Trophoblast cell (in vitro differentiated cells and primary cell): ENCODE measurements at regions not wholly inside any gene's neighbourhood (a gene's known extent, or its start where the extent isn't known, plus 50 kb on each side); places are given as distances from the start of the nearest gene placed in this dataset.

Experiments used
- DNase-seq, 2 donors: peaks; one replicate each; pipeline ENCODE4 v3.0.0-alpha.2; 2016
- H2AFZ ChIP-seq: 2 replicates; pipeline ENCODE4 v1.6.1; 2013; ENCODE audit warnings: low read length, moderate library complexity, mild to moderate bottlenecking; ENCODE audit not compliant: insufficient read depth, poor library complexity
- H2AK5ac ChIP-seq: 2 replicates; pipeline ENCODE4 v1.6.1; 2013; ENCODE audit warnings: mild to moderate bottlenecking, low read length
- H2BK120ac ChIP-seq: 2 replicates; pipeline ENCODE4 v1.6.1; 2013; ENCODE audit warnings: low read length, mild to moderate bottlenecking, moderate library complexity; ENCODE audit not compliant: insufficient read depth, poor library complexity
- H2BK12ac ChIP-seq: 2 replicates; pipeline ENCODE4 v1.6.1; 2013; ENCODE audit warnings: mild to moderate bottlenecking, low read length, moderate library complexity
- H2BK5ac ChIP-seq: 2 replicates; pipeline ENCODE4 v1.6.1; 2013; ENCODE audit warnings: low read length, low read depth, moderate library complexity, mild to moderate bottlenecking; ENCODE audit not compliant: poor library complexity
- H3K14ac ChIP-seq: 2 replicates; pipeline ENCODE4 v1.6.1; 2013; ENCODE audit warnings: mild to moderate bottlenecking, low read length
- H3K18ac ChIP-seq: 2 replicates; pipeline ENCODE4 v1.6.1; 2013; ENCODE audit warnings: mild to moderate bottlenecking, low read length
- H3K23ac ChIP-seq: 2 replicates; pipeline ENCODE4 v1.6.1; 2013; ENCODE audit warnings: low read length
- H3K27ac ChIP-seq: 2 replicates; pipeline ENCODE4 v1.5.1; 2013; ENCODE audit warnings: low read depth, mild to moderate bottlenecking, inconsistent platforms, low read length, moderate library complexity
- H3K27me3 ChIP-seq: 2 replicates; pipeline ENCODE4 v1.6.1; 2013; ENCODE audit warnings: inconsistent platforms, mild to moderate bottlenecking, low read length, moderate library complexity; ENCODE audit not compliant: insufficient read depth
- H3K36me3 ChIP-seq, 2 experiments: 1 replicate in 1 of 2; 2 replicates in 1 of 2; pipeline ENCODE4 v1.6.1; 2013; ENCODE audit warnings: low read length in 2 of 2, mild to moderate bottlenecking in 2 of 2, moderate library complexity in 1 of 2; ENCODE audit not compliant: insufficient read depth in 2 of 2, control insufficient read depth in 1 of 2
- H3K4ac ChIP-seq: 2 replicates; pipeline ENCODE4 v1.6.1; 2013; ENCODE audit warnings: low read depth, mild to moderate bottlenecking, low read length, moderate library complexity
- H3K4me1 ChIP-seq, 2 experiments: 1 replicate in 1 of 2; 2 replicates in 1 of 2; pipeline ENCODE4 v1.6.1; 2013; ENCODE audit warnings: low read length in 2 of 2, mild to moderate bottlenecking in 2 of 2, moderate library complexity in 1 of 2; ENCODE audit not compliant: insufficient read depth in 2 of 2, control insufficient read depth in 1 of 2
- H3K4me2 ChIP-seq: 2 replicates; pipeline ENCODE4 v1.6.1; 2013; ENCODE audit warnings: inconsistent platforms, mild to moderate bottlenecking, low read length, moderate library complexity
- H3K4me3 ChIP-seq: 2 replicates; pipeline ENCODE4 v1.5.1; 2013; ENCODE audit warnings: mild to moderate bottlenecking, low read depth, low read length, inconsistent platforms
- H3K79me1 ChIP-seq: one replicate; pipeline ENCODE4 v1.6.1; 2013; ENCODE audit warnings: low read length
- H3K79me2 ChIP-seq: 2 replicates; pipeline ENCODE4 v1.6.1; 2013; ENCODE audit warnings: low read length, mild to moderate bottlenecking; ENCODE audit not compliant: control insufficient read depth, insufficient read depth, poor library complexity
- H3K9ac ChIP-seq: 2 replicates; pipeline ENCODE4 v1.6.1; 2013; ENCODE audit warnings: mild to moderate bottlenecking, low read length
- H3K9me3 ChIP-seq: 2 replicates; pipeline ENCODE4 v1.6.1; 2013; ENCODE audit warnings: low read depth, mild to moderate bottlenecking, control low read depth, inconsistent platforms, low read length; ENCODE audit not compliant: insufficient read depth
- H4K12ac ChIP-seq: 2 replicates; pipeline ENCODE4 v1.6.1; 2013; ENCODE audit warnings: low read depth, mild to moderate bottlenecking, low read length, moderate library complexity
- H4K8ac ChIP-seq: 2 replicates; pipeline ENCODE4 v1.6.1; 2013; ENCODE audit warnings: low read depth, mild to moderate bottlenecking, low read length, moderate library complexity
- H4K91ac ChIP-seq: one replicate; pipeline ENCODE4 v1.6.1; 2013; ENCODE audit warnings: low read depth, mild to moderate bottlenecking, low read length, moderate library complexity
- WGBS: extraction: QIAGEN DNeasy Blood & Tissue Kit; methylation state at CpG from one replicate; pipeline ENCODE4 v1.1.7; 2013; ENCODE audit warnings: missing lambda C conversion rate; ENCODE audit not compliant: insufficient read length, insufficient coverage; ENCODE audit errors: extremely low coverage; 5-methylcytosine and 5-hydroxymethylcytosine counted together

GRCh38 chr16:59988591-59988990, 1254.5 kb upstream of the GOT2 start:
- Histone ChIP-seq H3K9ac (no peak overlapping the region), H3K23ac (no peak overlapping the region), H3K14ac (no peak overlapping the region), H3K4me3 (no peak overlapping the region), H3K27me3 (no peaks in the 10 kb centered on the region), H3K36me3 (no peaks in the 10 kb centered on the region), H3K27ac (no peak overlapping the region), H3K79me2 (no peaks in the 10 kb centered on the region), H2AK5ac (no peak overlapping the region), H3K79me1 (no peaks in the 10 kb centered on the region), H2BK5ac (no peak overlapping the region), H4K12ac (no peak overlapping the region), H2AFZ (no peak overlapping the region), H3K4me1 (no peaks in the 10 kb centered on the region), H4K8ac (no peak overlapping the region), H3K4me2 (no peak overlapping the region), H3K18ac (no peak overlapping the region), H3K4ac (no peak overlapping the region), H2BK12ac (no peak overlapping the region), H2BK120ac (no peak overlapping the region), H3K9me3 (no peaks in the 10 kb centered on the region), H4K91ac (no peak overlapping the region)
- WGBS: no CpG with 5 or more reads among the region's 1 CpG
- DNase-seq: no peak

DNA sequence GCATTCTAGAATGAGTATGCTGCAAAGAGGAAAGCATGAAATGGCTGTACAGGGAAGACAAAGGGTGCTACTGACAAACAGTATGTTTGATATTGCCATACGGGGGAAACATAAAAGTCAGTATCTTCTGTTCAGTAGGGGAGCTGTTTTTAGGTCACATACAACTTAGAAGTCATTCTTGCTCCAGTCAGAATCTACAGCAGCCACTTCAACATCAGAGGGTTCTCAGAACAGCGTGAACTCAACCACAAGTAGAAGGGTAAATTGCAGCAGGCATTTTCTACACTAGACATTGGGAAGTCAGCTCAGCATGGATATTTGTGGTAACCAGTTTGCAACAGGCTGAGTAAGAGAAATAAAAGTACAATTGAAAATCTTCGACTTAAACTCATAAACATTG, 1241.8 kb upstream of the GOT2 start:
- Histone ChIP-seq H4K12ac (no peak overlapping the region), H4K8ac (no peak overlapping the region), H3K79me1 (no peaks in the 10 kb centered on the region), H3K79me2 (no peaks in the 10 kb centered on the region), H3K18ac (no peak overlapping the region), H3K4ac (no peak overlapping the region), H3K9me3 (no peaks in the 10 kb centered on the region), H2BK5ac (no peak overlapping the region), H3K9ac (no peak overlapping the region), H3K4me3 (no peak overlapping the region), H2BK12ac (no peak overlapping the region), H3K27ac (no peak overlapping the region), H3K4me2 (no peak overlapping the region), H4K91ac (no peak overlapping the region), H2BK120ac (no peak overlapping the region), H3K14ac (no peak overlapping the region), H2AFZ (no peak overlapping the region), H3K36me3 (no peaks in the 10 kb centered on the region), H3K27me3 (no peaks in the 10 kb centered on the region), H2AK5ac (no peak overlapping the region), H3K23ac (no peak overlapping the region), H3K4me1 (no peaks in the 10 kb centered on the region)
- no peak for DNase-seq
- no CpG with 5 or more reads among the region's 3 CpGs for WGBS

GRCh38 chr16:59973966-59974365, 1239.8 kb upstream of the GOT2 start:
- Histone ChIP-seq H3K18ac (no peak overlapping the region), H3K27ac (no peak overlapping the region), H3K4ac (no peak overlapping the region), H3K79me1 (no peaks in the 10 kb centered on the region), H3K4me3 (no peak overlapping the region), H3K4me2 (no peak overlapping the region), H3K9ac (no peak overlapping the region), H2AFZ (no peak overlapping the region), H4K12ac (no peak overlapping the region), H2BK120ac (no peak overlapping the region), H2BK12ac (no peak overlapping the region), H2AK5ac (no peak overlapping the region), H3K23ac (no peak overlapping the region), H3K4me1 (no peaks in the 10 kb centered on the region), H3K79me2 (no peaks in the 10 kb centered on the region), H4K8ac (no peak overlapping the region), H4K91ac (no peak overlapping the region), H3K36me3 (no peaks in the 10 kb centered on the region), H3K27me3 (no peaks in the 10 kb centered on the region), H2BK5ac (no peak overlapping the region), H3K14ac (no peak overlapping the region), H3K9me3 (no peaks in the 10 kb centered on the region)
- DNase-seq: no peak
- WGBS: no CpG with 5 or more reads among the region's 3 CpGs

DNA sequence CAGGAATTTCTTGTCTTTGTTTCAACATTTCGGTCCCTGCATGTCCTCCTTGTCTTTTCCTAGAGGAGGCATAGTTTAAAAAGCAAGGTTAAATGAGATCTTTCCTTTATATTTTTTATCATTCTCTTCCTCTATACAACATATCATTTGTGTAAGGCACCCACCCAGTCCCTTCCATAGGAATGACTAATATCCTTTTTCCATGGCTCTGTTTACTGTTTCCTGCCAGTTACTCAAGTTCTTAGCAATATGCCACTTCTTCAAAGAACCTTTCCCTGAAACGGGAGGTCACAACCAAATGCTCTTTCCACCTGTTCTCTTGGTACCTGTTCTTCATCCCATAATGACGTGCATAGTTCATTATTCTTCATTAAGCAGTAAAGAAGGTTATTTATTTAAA, 1237.1 kb upstream of the GOT2 start:
- no peak overlapping the region for H3K4me2 ChIP-seq
- H3K4ac ChIP-seq: no peak overlapping the region
- H3K23ac ChIP-seq: no peak overlapping the region
- no peaks in the 10 kb centered on the region for H3K9me3 ChIP-seq
- H4K8ac ChIP-seq: no peak overlapping the region
- H3K27ac ChIP-seq: no peak overlapping the region
- H4K12ac ChIP-seq: no peak overlapping the region
- H4K91ac ChIP-seq: no peak overlapping the region
- DNase-seq: no peak
- H2BK12ac ChIP-seq: no peak overlapping the region
- no peaks in the 10 kb centered on the region for H3K79me1 ChIP-seq
- WGBS: no CpG with 5 or more reads among the region's 3 CpGs
- H3K14ac ChIP-seq: no peak overlapping the region
- H2AFZ ChIP-seq: no peak overlapping the region
- no peak overlapping the region for H2AK5ac ChIP-seq
- H3K9ac ChIP-seq: no peak overlapping the region
- no peaks in the 10 kb centered on the region for H3K79me2 ChIP-seq
- H3K4me3 ChIP-seq: no peak overlapping the region
- no peak overlapping the region for H3K18ac ChIP-seq
- no peaks in the 10 kb centered on the region for H3K36me3 ChIP-seq
- no peak overlapping the region for H2BK5ac ChIP-seq
- no peak overlapping the region for H2BK120ac ChIP-seq
- H3K27me3 ChIP-seq: no peaks in the 10 kb centered on the region
- H3K4me1 ChIP-seq: no peaks in the 10 kb centered on the region
